NOMO-1 treated with dmso at 0.1 percent for 144 hours (cell line): ENCODE measurements at regions not wholly inside any gene's neighbourhood (a gene's known extent, or its start where the extent isn't known, plus 50 kb on each side); places are given as distances from the start of the nearest gene placed in this dataset.
"Not testable (repeated sequence)": the region's sequence is repeated elsewhere in the genome, so short reads cannot be mapped to it uniquely, and the experiment has no call there.

Source experiments
- DNase-seq: peaks from one replicate; lab custom pipeline; 2025; ENCODE audit not compliant: unreplicated experiment; lab: John Stamatoyannopoulos, UW

DNA sequence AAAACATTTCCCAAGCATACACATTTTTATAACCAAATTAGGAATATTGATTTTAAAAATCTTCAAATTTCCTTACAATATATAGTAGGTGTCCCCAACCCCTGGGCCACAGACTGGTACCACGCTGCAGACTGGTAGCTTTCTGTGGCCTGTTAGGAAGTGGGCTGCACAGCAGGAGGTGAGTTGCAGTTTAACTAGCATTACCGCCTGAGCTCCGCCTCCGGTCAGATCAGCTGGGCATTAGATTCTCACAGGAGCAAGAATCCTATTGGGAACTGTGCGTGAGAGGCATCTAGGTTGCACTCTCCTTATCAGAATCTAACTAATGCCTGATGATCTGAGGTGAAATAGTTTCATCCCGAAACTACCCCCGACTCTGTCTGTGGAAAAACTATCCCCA, 62.1 kb downstream of the ZWINT start:
- no peak for DNase-seq

DNA sequence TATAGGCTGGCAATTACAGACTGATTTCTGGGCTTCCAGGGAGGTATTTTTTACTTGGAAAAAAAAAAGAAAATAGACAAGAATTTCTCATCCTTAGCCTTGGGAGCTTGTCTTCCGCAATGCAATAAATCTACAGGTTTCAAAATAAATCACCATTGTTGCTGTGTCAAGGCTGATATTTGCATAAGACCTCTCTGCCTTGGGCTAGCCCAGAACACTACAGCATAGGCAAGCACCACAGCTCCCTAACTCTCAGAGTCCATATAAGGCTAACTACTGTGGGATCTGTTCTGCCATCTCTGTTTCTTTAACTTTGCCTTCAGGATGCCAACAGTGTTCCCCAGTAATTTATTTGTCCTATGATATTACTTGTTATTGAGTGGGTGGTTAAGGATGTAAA, 64.4 kb downstream of the ZWINT start:
- no peak for DNase-seq

DNA sequence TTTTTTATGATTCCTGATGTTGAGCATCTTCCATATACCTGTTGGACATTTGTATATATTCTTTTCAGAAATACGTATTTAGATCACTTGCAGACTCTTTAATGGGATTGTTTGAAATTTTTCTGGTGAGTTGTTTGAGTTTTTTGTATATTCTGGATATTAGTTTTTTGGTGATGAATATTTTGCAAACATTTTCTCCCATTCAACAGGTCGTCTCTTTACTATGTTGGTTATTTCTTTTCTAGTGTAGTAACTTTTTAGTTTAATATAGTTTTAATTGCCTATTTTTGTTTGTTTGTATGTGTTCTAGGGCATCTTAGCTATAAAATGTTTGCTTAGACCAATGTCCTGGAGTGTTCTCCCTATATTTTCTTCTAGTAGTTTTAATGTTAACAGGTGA, 72.7 kb downstream of the ZWINT start:
- no peak for DNase-seq

DNA sequence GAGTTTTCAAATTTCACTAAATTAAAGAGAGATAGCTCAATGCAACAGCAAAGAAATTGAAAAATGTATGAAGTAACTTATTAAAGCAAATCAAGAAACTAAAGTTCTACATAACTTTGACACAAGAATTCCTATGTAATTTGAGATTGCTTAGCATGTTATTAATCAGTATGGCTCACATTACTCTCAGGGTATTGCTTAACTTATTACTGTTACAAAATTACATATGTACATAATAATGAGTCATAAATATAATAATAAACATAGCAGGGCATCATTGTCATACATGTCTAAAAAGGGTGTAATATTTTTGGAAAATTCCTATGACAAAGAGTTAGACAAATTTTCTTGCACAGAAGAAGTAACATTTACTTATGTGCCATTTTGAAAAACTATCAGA, 75.0 kb downstream of the ZWINT start:
- no peak for DNase-seq

DNA sequence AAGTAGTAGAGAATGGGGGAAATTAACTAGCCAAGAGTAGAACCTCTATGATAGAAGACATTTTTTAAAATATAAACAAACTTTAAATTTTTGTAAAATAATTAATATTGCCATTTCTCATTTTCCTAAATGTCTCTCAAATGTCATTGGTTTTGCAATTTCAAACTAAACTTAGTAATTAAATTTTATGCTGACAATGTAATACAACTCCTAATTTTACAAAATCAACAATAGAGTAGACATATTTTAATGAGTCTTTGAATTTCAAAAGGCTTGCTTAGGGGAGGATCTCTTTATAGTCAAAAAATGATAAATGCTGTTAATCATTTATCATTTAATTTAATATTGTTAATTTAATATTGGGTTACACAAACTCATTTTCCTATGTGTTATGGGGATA, 81.8 kb downstream of the ZWINT start:
- no peak for DNase-seq

DNA sequence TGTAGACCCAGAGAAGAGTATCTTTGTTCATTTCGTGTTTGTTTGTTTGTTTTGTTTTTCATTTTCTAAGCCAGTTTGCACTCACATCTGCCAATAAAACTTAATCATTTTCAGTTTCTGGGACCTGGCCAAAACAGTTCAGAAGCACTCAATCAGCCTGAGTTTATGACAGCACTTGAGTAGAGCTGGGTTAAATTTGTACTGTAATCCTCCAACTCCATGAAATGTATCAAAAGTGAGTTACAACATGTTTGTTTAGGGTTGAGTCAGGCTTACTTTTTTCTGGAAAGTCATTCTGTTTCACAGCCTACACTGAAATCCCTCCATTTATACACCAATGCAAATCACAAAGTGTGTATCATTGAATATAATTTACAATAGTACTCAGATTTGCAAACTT, 91.9 kb downstream of the ZWINT start:
- no peak for DNase-seq

DNA sequence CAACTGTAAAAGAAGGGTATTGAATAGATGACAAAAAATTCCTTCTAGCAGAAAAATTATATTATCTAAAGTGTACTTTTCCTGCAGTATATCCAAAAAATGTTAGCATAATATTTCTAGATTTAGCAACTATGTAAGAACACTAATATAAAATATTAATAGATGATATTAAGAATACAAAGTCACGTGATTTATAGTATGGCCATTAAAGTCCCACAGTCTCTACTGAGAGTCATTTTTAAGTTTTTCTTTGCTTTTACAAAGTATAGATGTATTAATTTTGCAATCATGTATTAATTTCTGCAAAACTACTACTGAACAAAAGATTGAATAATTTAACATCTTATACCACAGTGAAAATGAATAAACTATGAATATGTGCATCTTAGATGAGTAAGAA, 94.9 kb downstream of the ZWINT start:
- DNase-seq, result no peak

DNA sequence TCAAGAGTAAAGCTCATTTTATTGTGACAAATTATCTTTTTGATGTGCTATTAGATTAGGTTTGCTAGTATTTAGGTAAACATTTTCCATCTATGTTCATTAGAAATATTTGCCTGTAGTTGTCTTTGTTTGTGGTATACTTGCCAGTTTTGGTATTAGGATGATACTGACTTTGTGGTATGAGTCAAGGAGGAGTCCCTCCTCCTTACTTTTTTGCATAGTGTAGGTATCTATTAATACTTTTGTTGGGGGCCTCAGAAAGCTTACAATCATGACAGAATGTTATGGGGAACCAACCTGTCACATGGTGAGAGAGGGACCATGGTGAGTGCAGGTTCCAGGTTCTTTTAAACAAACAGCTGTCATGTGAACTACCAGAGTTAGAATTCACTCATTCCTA, 102.1 kb downstream of the ZWINT start:
- DNase-seq, result no peak

DNA sequence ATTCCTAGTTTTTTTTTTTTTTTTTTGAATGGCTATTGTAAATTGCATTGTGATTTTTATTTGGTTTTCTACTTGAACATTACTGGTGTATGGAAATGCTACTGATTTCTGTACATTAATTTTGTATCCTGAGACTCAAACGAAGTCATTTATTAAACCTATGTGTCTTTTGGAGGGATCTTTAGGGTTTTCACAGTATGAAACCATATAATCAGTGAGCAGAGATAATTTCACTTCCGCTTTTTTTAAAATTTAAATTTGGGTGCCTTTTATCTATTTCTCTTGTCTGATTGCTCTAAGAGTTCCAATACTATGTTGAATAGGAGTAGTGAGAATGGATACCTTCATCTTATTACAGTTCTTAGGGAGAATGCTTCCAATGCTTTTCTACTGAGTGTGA, 102.7 kb downstream of the ZWINT start:
- peak; percentile 2 for DNase-seq

DNA sequence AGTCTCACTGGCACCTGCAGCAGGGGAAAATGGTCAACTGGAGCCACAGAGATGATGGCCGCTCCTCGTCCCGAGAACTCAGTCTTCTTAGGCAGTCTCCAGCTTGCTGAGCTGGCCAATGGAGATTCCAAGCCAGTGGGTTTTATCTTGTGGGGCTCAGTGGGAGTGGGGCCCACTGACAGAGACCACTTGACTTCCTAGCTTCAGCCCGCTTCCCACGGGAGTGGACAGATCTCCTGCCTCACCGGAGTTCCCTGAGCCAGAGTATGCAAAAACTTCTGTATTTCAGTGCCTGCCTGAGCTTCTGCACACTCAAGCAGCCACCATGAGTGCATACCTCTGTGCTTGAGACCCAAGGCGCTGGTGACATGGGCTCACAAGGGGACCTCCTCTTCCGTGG, 105.8 kb downstream of the ZWINT start:
- no peak for DNase-seq

DNA sequence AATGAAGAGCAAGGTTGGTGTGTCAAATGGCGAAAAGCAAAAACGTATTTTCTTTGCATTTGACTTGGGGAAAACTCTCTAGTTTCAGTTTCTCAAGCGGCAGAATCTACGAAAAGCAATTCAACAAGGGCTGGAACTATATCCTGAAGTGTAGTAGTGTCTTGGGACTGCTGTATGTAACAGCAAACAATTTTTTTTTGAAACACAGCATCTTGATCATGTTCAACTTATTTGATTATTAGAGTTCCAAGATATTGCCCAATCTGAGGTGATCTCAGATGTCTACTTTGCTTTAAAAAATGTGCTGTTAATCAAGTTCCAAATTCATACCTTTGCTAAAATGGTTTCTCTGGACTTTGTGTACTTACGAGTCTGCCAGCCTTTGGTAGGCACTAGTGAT, 120.6 kb downstream of the ZWINT start:
- DNase-seq, result no peak

DNA sequence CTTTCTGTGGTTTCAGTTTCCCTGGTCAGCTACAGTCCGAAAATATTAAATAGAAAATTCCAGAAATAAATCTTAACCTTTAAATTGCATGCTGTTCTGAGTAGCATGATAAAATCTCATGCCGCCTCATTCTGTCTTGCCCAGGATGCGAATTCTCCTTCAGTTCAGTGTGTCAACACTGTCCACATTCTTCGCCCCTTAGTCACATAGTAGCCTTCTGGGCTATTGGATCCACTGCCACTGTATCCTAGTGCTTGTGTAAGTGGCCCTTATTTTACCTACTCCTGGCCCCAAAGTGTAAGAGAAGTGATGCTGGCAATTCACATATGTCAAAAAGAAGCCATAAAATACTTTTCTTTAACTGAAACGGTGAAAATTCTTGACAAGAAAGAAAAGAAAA, 129.6 kb downstream of the ZWINT start:
- DNase-seq, result no peak

DNA sequence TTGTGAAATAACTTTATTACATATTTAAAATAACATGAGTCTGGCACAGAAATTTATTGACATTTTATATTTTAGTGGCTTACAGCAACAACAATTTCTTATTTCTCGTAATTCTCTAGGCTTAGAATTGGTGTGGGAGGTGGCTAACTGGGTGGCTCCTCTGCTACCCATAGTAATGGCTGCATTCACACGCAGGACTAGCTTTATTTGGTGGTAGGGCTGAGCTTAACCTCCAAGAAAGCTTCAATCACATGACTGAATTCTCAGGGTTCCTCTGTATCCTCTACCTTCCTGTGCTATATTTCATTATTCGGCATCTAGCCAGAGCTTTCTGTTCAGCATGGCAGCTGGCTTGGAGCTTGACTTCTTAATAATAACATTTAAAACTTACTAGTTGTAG, 138.8 kb downstream of the ZWINT start:
- no peak for DNase-seq

DNA sequence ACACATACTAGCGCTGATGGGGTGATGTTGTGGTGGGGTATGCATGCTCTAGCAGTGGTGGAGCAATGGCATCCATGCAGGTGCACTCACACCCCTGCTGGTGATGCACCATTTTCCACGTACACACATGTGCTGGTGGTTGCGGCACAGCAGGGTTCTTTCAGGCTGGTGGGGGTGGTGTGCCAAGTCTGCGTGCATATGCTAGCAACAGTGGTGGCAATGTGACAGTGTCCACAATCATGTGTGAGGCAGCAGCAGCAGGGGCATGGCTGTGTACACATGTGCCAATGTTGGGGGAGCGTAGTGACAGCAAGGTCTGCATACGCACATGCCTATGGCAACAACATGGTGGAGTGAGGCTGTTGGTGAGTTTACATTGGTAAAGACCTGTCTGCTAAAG, 148.1 kb downstream of the ZWINT start:
- DNase-seq, result no peak

DNA sequence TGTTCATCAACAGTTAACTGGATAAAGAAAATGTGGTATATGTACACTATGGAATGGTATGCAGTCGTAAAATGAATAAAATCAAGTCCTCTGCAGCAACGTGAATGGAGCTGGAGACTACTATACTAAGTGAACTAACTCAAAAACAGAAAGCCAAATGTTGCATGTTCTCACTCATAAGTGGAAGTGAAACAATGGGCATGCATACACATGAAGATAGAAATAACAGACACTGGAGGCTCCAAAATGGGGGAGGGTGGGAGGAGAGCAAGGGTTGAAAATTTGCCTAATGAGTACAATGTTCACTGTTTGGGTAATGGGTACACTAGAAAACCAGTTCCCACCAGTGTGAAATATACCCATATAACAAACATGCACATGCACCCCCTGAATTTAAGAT, 179.5 kb downstream of the ZWINT start:
- DNase-seq, result no peak

DNA sequence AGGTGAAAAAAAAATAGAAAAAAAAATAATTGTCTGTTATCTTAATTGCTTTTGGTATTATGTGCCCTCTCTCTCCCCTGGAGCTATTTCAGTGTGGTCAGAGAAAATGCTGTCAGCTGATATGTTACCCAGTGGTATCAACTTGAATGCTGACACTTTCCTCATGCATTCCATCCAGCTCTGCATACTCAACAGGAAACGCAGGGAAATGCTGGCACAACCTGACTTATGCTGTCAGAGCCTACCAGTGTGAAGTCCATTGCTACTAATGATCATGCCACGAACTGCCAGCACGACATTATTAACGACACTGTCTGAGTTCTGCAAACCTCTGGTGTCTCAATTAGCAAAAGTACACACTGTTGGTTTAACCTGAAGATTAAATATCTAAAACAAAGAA, 182.8 kb downstream of the ZWINT start:
- no peak for DNase-seq

DNA sequence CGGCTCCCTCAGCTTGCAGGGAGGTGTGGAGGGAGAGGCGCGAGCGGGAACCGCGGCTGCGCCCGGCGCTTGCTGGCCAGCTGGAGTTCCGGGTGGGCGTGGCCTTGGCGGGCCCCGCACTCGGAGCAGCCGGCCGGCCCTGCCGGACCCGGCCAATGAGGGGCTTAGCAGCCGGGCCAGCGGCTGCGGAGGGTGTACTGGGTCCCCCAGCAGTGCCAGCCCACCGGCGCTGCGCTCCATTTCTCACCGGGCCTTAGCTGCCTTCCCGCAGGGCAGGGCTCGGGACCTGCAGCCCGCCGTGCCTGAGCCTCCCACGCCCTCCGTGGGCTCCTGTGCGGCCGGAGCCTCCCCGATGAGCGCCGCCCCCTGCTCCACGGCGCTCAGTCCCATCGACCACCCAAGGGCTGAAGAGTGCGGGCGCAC, 206.0 kb downstream of the ZWINT start:
- not testable (repeated sequence) for DNase-seq

DNA sequence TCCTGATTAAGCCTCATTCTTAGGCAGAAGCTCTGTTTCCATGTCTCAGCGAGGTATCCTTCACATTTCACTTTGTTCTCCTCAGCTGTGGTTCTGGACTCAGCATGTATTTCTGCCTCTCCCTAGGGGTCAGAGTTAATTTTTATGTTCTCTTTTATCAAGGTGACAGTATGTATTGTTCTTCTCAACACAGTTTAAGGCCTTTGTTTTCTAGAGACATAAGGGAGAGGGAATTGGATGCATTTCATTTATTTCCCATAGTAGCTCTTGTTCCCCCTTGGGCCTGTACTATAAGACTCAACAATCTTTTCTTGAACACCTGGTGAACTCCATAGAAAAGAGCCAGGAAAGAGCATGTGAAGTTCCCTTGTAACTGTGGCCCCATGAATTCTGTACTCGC, 214.3 kb downstream of the ZWINT start:
- no peak for DNase-seq

DNA sequence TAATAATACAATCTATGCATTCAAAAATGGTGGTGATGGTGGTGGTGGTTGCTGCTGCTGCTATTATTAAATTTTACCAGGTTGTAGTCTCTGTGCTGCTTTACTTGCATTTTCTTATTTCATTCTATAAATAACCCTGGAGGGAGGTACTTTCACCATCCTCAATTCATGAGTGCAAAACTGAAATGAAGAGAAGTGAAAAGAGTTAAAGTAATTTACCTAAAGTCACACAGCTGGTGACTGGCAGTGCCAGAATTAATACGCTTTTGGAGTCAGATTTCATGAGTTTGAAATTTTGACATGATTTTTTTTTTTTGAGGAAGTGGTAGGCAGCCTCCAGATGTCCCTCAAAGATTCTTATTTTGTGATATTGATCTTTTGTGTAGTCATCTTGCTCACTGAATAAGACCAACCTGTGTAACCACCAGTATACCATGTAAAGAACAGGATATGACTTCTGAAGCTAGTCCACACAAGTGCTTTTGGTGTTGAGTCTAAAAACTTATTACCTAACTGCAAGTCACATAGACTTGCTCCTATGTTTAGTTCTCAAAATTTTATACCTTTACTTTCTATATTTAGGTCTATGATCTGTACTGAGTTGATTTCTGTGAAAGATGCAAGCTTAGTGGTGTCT, 218.8 kb downstream of the ZWINT start:
- no peak for DNase-seq

DNA sequence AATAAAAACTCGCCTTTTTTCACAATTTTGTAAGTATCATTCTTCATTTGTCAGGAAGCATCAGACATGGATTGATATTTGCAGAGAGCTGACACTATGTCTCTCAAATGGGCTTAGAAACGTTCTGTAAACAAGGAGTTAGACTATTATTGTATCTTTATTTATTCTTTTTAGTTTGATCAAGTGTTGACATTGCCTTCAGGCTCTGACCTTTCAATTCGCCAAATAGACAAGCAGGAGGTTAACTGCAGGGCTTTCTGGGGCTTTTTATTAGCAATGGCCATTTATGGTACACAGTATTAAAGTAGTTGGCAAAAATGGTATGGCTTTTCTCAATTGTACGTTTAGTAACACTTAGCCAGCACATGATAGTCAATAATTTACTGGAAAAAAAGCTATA, 221.7 kb downstream of the ZWINT start:
- DNase-seq, result no peak

DNA sequence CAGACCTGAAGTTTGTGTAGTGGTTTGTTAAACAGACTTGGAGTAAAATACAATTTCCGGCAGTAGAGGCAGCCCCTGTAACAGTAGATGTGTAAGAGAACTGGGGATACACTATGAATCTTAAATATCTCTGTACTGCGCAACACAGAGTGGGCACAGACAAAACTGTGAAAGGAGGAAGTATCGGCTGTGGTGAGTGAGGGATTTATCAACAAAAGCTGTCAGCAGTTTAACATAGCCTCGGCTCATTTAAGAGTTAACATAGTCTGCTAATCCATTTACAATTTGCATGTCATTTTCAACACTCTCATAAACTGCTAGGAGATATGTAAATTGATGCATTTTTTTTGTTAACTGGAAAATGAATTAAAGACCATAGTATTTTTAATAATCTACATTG, 225.2 kb downstream of the ZWINT start:
- DNase-seq, result peak; percentile 31

DNA sequence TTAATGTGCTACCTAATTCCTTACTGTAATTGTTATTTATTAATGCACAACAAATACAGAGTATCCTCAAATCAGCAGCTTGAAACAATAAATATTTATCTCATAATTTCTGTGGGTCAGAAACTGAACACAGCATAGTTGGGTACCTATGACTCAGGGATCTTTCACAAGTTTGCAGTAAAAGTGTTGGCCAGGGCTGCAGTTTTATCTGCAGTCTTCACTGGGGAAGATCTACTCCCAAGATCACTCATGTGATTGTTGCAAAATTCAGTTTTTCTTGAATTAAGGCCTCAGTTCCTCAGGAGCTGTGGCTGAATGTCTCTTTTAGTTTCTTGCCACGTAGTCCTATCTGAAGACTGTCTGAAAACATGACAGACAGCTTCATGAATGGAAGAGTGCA, 237.8 kb downstream of the ZWINT start:
- no peak for DNase-seq

DNA sequence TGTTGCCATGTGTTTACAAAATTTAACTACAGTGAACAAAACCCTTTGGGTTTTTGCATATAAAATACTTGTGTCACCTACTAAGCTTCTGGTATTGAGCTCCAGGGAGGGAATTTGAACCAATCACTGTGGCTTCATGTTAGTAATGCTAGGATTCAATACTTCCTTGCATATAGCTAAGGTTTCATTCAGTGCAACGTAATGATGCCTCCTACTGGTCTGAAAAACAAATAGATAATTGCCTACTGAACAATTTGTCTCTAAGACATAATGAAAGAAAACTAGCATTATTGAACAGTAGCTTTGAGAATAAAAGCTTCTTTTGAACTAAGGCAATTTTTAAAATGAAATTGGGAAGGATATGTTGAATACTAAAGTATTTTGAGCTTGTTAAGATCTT, 244.4 kb downstream of the ZWINT start:
- no peak for DNase-seq

DNA sequence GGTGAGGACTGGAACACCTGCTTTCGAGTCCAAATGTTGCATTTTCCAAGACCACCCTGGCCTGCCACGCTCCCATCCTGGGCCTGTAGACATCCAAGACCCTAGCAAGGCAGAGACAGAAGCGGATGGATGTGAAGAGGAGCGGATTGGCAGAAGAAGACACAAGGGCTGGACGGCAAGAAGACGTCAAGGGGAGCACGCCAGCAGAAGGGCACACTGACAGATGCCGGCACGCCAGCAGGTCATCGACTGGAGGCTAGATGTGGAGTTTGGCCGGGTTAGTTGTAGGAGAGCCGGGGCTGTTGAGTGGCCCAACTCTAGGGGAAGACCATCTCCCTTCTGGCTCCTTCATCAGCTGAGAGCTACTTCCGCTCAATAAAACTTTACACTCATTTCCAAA, 251.6 kb downstream of the ZWINT start:
- DNase-seq, result no peak
